ENCODE measurements at regions not wholly inside any gene's neighbourhood (a gene's known extent, or its start where the extent isn't known, plus 50 kb on each side); places are given as distances from the start of the nearest gene placed in this dataset.

DNA sequence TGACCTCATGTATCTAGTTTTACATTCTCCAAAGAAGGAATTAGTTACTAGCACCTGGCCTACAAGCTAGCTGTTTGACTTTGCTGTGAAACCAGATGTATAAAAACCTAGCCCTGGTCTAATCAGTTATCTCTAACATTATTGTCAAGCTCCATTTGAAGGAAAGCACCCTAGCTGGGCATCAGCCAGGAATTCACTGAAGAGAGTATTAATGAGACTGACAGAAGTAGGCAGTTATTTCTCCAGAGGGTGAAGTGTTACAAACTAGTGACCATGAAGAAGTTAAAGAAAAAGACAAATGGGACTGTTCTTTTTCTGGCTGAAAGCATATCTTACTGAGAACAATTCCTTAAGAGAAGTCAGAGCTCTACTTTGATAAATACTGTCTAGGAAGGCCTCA is 2529.3 kb upstream of the PCDH20 start:
- no peak for TF ChIP-seq POLR2A (IDR thresholded peaks at IDR 0.05)
- no peak for TF ChIP-seq CTCF (IDR thresholded peaks at IDR 0.05)
